ENCODE measurements at regions not wholly inside any gene's neighbourhood (a gene's known extent, or its start where the extent isn't known, plus 50 kb on each side); places are given as distances from the start of the nearest gene placed in this dataset.
"Not testable (repeated sequence)": the region's sequence is repeated elsewhere in the genome, so short reads cannot be mapped to it uniquely, and the experiment has no call there.

DNA sequence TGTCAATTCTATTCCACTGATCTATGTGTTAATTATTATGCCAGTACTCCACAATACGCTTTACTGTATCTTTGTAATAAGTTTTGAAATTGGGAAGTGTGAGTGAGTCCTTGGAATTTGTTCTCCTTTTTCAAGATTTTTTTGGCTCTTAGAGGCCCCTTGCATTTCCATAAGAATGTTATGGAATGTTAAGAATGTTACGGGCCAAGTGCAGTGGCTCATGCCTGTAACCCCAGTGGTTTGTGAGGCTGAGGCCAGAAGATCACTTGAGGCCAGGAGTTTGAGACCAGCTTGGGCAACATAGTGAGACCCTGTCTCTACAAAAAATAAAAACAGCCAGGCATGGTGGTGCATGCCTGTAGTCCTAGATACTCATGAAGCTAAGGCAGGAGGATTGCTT lies 167.6 kb upstream of the CXorf66 start:
- Mint-ChIP-seq H3K27ac (no peak overlapping the region), H3K27me3 (peaks cover 6% of the 10 kb centered on the region), H3K4me3 (ENCODE audit: low read depth) (no peak overlapping the region), H3K9me3 (ENCODE audit: low read depth) (peaks cover 3% of the 10 kb centered on the region), H3K4me1 (ENCODE audit: low read depth) (no peaks in the 10 kb centered on the region), H3K36me3 (ENCODE audit: insufficient read depth) (no peaks in the 10 kb centered on the region)
- DNase-seq (ENCODE audit: low spot score, unreplicated experiment) = no peak
- TF ChIP-seq, protein P1, sequence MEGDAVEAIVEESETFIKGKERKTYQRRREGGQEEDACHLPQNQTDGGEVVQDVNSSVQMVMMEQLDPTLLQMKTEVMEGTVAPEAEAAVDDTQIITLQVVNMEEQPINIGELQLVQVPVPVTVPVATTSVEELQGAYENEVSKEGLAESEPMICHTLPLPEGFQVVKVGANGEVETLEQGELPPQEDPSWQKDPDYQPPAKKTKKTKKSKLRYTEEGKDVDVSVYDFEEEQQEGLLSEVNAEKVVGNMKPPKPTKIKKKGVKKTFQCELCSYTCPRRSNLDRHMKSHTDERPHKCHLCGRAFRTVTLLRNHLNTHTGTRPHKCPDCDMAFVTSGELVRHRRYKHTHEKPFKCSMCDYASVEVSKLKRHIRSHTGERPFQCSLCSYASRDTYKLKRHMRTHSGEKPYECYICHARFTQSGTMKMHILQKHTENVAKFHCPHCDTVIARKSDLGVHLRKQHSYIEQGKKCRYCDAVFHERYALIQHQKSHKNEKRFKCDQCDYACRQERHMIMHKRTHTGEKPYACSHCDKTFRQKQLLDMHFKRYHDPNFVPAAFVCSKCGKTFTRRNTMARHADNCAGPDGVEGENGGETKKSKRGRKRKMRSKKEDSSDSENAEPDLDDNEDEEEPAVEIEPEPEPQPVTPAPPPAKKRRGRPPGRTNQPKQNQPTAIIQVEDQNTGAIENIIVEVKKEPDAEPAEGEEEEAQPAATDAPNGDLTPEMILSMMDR (IDR thresholded peaks at IDR 0.05; ENCODE audit: unreplicated experiment) = no peak

DNA sequence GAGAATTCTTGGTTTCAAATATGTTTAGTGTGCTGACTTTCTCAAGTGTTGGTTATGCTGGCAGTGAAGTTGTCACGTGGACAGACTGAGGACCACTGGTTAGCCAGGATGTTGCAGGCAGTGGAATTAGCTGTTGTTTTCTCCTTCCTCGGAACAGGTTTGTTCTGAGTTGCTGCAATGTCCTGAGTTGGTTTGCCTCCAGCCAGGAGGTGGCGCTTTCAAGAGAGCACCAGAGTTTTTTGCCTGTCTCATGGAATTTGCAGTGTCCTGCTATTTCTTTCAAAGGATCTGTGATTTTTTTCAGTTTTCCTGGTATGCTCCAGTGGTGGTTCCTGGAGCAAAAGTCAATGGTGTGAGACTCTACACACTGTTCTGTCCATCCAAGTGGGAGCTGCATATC lies 158.1 kb upstream of the CXorf66 start:
- Mint-ChIP-seq H3K4me1 (ENCODE audit: low read depth) (no peaks in the 10 kb centered on the region), H3K4me3 (ENCODE audit: low read depth) (no peak overlapping the region), H3K27ac (no peak overlapping the region), H3K9me3 (ENCODE audit: low read depth) (peaks cover 10% of the 10 kb centered on the region), H3K36me3 (ENCODE audit: insufficient read depth) (no peaks in the 10 kb centered on the region), H3K27me3 (peaks cover 22% of the 10 kb centered on the region)
- DNase-seq (ENCODE audit: low spot score, unreplicated experiment) = no peak
- TF ChIP-seq, protein P1 (IDR thresholded peaks at IDR 0.05; ENCODE audit: unreplicated experiment) = peak; percentile 64

DNA sequence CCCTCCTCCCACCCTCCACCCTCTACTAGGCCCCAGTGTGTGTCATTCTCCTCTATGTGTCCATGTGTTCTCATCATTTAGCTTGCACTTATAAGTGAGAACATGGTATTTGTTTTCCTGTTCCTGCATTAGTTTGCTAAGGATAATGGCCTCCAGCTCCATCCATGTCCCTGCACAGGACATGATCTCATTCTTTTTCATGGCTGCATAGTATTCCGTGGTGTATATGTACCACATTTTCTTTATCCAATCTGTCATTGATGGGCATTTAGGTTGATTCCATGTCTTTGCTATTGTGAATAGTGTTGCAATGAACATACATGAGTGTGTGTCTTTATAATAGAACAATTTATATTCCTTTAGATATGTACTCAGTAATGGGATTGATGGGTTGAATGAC lies 148.7 kb upstream of the CXorf66 start:
- not testable (repeated sequence) for DNase-seq (ENCODE audit: low spot score, unreplicated experiment); H3K9me3 Mint-ChIP-seq (ENCODE audit: low read depth); H3K36me3 Mint-ChIP-seq (ENCODE audit: insufficient read depth); H3K4me1 Mint-ChIP-seq (ENCODE audit: low read depth); H3K4me3 Mint-ChIP-seq (ENCODE audit: low read depth); H3K27ac Mint-ChIP-seq
- peaks cover 14% of the 10 kb centered on the region for H3K27me3 Mint-ChIP-seq

DNA sequence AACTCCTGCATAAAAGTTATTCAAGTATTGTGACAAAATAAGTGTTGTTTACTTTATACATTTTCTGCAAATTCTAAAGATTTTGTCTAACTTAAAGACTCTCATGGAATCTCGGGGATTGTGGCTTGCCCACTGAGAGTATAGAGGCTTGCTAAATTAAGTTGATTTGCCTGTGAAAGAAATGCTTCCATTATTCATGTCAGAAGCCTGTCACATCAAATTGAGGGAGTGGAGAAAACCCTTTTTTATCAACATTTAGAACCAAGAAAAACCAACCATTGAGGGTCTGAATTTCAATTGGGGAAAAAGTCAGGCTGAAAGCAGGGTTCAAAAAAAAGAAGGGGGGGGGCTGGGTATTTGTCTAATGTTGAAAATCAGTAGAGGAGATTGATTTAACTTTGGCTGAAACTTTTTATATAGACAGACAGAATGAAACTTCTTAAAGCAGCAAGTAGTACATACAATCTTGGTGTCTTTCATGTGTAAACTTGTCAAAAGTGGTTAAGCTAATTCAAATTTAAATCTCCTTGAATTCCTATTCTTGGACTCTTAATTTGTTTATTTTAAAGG lies 144.8 kb upstream of the CXorf66 start:
- no peak for DNase-seq (ENCODE audit: low spot score, unreplicated experiment)

DNA sequence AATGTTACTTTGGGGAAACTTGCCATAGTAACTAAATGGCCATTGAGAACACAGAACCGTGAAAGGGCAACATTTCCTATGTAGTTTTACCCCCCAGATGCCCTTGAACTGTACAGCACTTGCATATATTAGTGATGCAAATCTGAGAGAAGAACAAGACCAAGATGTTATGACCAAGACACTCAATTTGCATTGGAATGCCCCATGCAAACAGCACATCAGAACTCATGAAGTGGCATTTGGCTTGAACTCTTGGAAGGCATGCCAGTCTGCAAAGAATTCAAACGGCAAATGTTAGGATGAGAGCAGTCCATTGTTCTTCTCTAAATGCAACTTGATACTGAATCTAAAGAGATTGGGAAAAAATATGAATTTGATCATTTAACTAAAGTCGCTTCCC lies 139.4 kb upstream of the CXorf66 start:
- DNase-seq (ENCODE audit: low spot score, unreplicated experiment) = no peak
- Mint-ChIP-seq H3K36me3 (ENCODE audit: insufficient read depth) (no peaks in the 10 kb centered on the region), H3K27me3 (peaks cover 9% of the 10 kb centered on the region), H3K9me3 (ENCODE audit: low read depth) (no peaks in the 10 kb centered on the region), H3K4me3 (ENCODE audit: low read depth) (no peak overlapping the region), H3K27ac (no peak overlapping the region), H3K4me1 (ENCODE audit: low read depth) (no peaks in the 10 kb centered on the region)
- TF ChIP-seq, protein P1 (IDR thresholded peaks at IDR 0.05; ENCODE audit: unreplicated experiment) = no peak

More for the DNA sequence above, 144.8 kb upstream of the CXorf66 start:
- TF ChIP-seq, protein P1 (IDR thresholded peaks at IDR 0.05; ENCODE audit: unreplicated experiment) = no peak
- H3K27me3 Mint-ChIP-seq = peaks cover 6% of the 10 kb centered on the region
- H3K36me3 Mint-ChIP-seq (ENCODE audit: insufficient read depth) = no peaks in the 10 kb centered on the region
- H3K27ac Mint-ChIP-seq = no peak overlapping the region
- H3K9me3 Mint-ChIP-seq (ENCODE audit: low read depth) = no peaks in the 10 kb centered on the region
- H3K4me3 Mint-ChIP-seq (ENCODE audit: low read depth) = no peak overlapping the region
- peaks cover 4% of the 10 kb centered on the region for H3K4me1 Mint-ChIP-seq (ENCODE audit: low read depth)

DNA sequence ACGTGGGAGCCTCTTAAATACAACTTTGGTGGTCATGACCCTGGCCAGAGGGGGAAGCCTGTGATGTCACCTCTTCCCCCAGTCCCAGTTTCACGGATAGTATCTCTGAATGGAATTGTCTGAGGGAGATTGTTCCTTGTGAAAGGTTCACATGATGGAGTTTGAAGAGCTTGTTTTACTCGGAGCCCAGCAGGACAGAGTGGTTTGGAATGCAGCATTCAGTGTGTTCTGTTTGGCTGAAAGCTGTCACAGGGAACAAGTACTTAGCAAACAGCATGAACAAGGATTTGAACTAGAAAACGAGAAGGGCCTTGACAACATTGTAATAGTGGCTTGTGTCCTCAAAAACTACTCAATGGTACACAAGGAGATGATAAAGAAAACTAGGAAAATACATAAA lies 133.9 kb upstream of the CXorf66 start:
- no peaks in the 10 kb centered on the region for H3K9me3 Mint-ChIP-seq (ENCODE audit: low read depth)
- no peak overlapping the region for H3K4me3 Mint-ChIP-seq (ENCODE audit: low read depth)
- TF ChIP-seq, protein P1 (IDR thresholded peaks at IDR 0.05; ENCODE audit: unreplicated experiment) = no peak
- DNase-seq (ENCODE audit: low spot score, unreplicated experiment) = no peak
- peaks cover 28% of the 10 kb centered on the region for H3K27me3 Mint-ChIP-seq
- H3K36me3 Mint-ChIP-seq (ENCODE audit: insufficient read depth) = no peaks in the 10 kb centered on the region
- no peaks in the 10 kb centered on the region for H3K4me1 Mint-ChIP-seq (ENCODE audit: low read depth)
- H3K27ac Mint-ChIP-seq = no peak overlapping the region
